HPDE6-E6E7 (cell line): ENCODE measurements at regions not wholly inside any gene's neighbourhood (a gene's known extent, or its start where the extent isn't known, plus 50 kb on each side); places are given as distances from the start of the nearest gene placed in this dataset.
A peak's percentile ranks its signal among the peaks of the same experiment; 100 is the strongest.

Source experiments
- DNase-seq: peaks from one replicate; pipeline ENCODE4 v3.0.0; 2011; ENCODE audit warnings: missing footprints; ENCODE audit errors: extremely low spot score

DNA sequence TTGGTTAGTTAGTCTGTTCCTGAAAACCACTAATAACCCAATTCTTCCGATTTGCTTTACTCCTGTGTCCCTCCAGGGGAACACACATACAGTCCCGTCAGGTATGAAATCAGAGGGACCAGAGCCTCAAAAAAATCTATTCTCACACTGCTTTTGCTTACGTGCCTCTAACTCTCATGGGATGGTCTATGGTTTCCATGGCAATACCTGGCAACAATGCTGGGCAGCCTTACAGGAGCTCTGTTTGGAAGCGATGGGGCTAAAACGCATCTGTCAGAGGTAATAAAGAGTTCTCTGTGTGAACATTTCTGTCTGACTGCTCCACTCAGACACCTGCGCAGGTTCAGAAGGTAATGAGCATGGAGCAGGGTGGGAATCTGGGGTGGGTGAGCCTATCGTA is 376.2 kb downstream of the GXYLT1 start:
- DNase-seq, result no peak

DNA sequence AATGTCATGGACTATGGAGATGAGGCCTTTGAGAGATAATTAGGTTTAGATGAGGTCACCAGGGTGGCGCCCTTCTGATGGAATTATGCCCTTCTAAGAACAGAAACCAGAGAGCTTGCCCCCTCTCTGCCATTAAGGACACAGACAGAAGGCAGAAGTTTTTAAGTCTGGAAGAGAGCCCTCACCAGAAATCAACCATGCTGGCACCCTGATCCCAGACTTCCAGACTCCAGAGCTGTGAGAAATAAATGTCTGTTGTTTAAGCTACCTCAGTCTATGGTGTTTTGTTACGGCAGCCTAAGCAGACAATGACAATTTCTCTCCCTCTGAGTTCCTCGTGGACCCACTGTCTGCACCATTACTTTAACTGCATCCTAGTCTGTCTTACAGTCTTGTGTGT is 382.0 kb downstream of the GXYLT1 start:
- DNase-seq, result no peak

DNA sequence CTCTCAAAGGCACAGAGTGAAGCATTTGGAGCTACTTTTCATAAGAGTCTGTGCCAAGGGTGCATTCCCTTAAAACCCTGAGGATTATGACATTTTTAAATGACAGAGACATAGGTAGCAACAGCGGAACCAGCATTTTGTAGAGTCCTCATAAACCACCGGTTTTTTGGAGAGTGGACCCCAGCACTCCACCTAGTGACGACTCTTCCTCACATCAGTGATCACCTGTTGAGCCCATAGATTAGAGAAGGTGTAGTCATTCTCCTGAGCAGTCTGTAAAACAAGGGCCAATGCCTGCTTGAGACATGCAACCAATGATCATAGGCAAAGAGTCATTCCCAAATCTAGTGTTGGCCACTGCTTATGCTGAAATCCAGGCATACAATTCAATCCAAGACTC is 399.1 kb downstream of the GXYLT1 start:
- no peak for DNase-seq

- no peak for DNase-seq
Observed at GRCh38 chr12:41743835-41744234, 400.8 kb downstream of the GXYLT1 start.

- DNase-seq, result peak; percentile 9
Observed at GRCh38 chr12:41739066-41739465, 405.6 kb downstream of the GXYLT1 start.

GRCh38 chr12:41737423-41737822 is 407.3 kb downstream of the GXYLT1 start:
- no peak for DNase-seq

DNA sequence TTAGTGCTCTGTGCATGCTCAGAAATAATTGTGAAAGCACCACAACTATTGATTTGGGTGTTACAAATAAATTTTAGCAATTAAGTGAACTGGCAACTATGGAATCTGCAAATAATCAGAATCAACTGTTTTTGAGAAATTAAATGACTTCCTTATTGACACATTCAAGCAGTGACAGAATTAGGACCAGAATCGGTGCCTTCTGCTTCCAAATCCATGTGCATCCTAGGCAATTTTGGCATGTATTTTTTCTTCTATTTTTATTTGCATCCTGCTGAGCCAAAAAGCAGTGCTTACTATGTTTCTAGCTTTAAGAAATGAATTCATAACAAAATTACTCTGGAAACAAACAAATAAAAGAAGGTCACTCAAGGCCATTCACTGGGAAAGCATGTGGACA is 408.2 kb downstream of the GXYLT1 start:
- no peak for DNase-seq

GRCh38 chr12:41731691-41732090 is 413.0 kb downstream of the GXYLT1 start:
- DNase-seq, result no peak

DNA sequence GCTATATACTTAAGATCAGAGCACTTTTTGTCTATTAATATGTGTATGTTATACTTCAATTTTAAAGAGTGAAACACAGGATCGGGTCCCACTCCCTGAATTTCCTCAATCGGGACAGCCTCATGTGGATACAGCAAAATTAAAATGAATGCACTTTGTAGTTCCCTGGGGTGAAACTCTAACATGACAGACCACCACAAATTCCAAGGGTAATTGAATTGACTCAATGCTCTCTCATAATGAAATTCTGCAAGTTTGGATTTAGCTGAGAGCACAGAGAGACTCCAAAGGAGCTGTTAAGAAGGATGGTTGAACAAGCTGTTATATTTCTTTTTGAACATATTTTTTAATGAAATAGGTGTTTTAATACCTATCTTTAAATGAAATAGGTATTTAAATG is 413.6 kb downstream of the GXYLT1 start:
- no peak for DNase-seq

DNA sequence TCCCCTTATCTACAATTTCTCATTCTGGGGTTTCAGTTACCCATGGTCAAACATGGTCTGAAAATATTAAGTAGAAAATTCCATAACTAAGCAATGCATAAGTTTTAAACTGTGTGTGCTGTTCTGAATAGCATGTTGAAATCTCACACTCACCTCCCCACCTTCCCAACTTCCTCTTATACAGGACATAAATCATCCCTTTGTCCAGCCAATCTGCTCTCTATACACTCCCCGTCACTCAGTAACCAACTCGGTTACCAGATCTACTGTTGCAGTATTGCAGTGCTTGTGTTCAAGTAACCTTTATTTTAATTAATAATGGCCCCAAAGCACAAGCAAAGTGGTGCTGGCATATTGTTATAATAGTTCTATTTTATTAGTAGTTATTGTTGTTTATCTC is 420.5 kb downstream of the GXYLT1 start:
- no peak for DNase-seq

GRCh38 chr12:41719214-41719613 is 425.5 kb downstream of the GXYLT1 start:
- no peak for DNase-seq

- DNase-seq, result no peak
Observed at GRCh38 chr12:41715256-41715655, 429.4 kb downstream of the GXYLT1 start.

DNA sequence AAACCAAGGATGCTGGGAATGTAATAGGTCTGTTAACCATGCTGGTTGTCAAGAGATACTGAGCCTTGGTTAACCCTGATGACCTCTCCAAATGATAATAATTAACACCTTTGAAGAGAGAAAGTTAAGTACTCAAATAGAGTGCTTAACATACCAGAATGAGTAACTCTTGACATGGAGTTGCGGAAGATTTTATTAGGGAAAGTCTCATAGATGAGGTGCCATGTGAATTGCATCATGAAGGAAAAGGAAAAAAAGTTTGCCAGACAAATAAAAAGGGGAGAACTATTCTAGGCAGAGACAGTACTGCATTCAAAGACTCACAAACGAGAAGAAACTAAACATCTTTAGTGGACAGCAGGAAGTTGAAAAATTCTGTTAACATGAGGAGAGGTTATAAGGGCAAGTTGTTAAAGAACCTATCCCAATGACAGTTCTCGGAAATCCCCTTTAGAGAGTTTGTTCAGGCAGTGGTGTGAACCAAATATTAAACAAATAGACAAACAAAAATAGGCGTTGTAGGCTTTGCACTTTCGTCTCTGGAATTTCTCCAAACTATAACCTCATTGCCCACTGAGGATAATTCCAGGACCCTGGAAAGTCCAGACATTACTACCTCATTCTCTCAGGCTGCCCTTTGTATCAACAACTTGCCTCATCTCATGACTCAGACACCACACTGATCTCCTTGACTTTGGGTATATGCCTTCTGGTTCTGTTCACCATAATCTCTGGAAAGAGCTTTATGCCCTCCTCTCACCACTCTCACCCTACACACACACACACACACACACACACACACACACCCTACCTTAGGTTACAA is 435.0 kb downstream of the GXYLT1 start:
- no peak for DNase-seq

DNA sequence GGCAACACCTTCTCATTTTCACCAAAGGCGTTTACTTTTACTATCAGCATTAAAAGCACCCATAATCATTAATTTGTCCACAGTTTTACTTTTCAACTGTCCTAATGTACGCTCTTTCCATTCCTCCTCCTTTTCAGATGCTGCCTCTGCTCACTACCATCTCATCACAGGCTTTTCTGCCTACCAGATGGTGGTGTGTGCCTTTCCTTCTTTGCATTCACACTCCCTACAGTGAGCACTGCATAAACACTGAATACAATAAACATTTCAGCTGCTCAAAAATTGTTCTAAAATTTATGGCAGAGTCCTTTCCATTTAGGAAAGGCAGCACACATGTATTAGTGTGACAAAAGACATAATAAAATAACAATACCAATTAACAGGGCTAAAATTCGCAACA is 435.7 kb downstream of the GXYLT1 start:
- no peak for DNase-seq

- DNase-seq, result no peak
Observed at GRCh38 chr12:41706376-41706775, 438.3 kb downstream of the GXYLT1 start.

DNA sequence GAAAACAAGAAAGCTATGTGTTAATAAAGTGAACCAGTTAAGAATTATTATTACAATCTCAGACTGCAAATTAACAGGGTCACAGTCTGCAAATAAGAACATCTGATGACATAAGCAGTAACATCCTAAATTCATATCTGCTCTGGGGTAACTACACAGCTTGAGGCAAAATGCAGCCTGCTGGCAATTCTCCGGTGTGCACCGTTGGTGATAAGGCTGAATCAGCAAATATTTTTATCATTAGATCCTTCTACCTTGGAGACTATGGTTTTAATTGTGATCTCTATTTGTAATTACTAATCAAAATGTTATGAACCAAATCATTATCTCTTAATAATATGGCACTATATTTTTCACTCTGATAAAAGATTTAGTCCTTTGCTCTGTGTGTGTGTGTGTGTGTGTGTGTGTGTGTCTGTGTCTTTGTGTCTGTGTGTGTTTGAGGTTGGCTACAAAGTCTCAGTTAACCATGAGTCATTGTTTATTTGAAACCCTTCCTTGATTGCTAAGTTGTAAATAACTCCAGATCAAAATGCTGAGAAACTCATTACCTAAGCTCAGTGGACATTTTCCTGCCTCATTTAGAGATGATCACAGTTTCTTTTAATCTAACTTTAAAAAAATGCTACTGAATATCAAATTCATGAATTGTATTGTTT is 442.6 kb downstream of the GXYLT1 start:
- DNase-seq, result no peak

DNA sequence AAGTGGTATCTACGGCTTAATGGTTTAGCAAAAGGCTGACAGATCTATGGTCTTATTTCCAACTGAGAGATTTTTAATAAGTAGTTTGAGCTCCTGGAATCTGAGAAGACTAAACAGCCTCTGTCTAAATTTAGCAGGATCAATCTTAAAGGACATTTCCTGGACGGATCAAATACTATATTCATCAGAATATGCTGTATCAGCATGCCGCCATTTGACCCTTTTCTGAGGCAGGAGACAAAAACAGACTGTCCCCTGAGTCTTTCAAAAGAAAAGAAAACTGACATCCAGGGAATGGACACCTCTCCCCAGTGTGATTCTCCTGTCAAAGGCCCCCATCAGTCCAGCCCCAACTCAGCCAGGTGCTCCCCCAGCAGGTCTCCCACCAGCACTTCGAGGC is 443.7 kb downstream of the GXYLT1 start:
- no peak for DNase-seq

DNA sequence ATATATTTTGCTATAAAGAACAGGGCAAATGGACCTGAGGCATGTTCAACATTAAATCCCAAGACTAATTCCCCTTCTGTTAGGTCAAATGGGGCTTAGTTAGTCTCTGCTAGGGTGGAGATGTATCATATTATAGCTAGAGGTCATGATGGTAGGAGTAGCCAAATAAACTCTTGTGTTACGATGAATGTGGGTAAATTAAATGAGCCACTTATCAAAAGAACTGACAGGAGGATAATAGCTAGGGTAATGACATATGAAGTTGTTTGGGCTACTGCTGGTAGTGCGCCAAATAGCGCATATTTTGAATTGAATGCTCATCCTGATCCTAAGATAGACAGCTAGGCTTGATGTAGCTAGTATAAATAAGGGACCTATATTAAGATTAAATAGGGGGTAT is 445.0 kb downstream of the GXYLT1 start:
- no peak for DNase-seq

DNA sequence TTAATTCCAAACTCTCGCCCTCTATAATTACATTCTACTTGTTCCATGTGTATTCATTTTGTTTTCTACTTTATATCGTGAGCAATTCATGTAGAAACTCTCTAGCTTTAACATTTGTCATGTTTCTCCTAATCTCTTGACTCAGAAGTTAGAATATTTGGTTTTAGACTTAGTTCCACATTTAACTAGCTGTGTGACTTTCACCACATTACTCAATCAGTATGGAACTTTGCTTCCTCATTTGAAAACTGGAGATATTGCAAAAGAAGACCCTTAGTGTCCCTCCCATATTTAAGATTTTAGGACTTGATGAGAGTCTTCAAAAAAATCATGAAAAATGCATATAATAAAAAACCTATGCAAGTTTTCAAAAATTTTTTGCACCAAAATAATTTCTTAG is 447.5 kb downstream of the GXYLT1 start:
- DNase-seq, result no peak

DNA sequence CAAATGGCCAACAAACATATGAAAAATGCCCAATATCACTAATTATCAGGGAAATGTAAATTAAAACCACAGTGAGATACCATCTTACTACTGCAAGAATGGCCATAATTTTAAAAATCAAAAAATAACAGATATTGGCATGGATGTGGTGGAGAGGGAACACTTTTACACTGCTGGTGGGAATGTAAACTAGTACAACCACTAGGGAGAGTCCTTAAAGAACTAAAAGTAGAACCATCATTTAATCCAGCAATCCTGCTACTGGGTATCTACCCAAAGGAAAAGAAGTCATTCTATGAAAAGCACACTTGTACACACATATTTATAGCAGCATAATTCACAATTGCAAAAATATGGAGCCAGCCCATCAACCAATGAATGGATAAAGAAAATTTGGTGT is 459.7 kb downstream of the GXYLT1 start:
- no peak for DNase-seq

DNA sequence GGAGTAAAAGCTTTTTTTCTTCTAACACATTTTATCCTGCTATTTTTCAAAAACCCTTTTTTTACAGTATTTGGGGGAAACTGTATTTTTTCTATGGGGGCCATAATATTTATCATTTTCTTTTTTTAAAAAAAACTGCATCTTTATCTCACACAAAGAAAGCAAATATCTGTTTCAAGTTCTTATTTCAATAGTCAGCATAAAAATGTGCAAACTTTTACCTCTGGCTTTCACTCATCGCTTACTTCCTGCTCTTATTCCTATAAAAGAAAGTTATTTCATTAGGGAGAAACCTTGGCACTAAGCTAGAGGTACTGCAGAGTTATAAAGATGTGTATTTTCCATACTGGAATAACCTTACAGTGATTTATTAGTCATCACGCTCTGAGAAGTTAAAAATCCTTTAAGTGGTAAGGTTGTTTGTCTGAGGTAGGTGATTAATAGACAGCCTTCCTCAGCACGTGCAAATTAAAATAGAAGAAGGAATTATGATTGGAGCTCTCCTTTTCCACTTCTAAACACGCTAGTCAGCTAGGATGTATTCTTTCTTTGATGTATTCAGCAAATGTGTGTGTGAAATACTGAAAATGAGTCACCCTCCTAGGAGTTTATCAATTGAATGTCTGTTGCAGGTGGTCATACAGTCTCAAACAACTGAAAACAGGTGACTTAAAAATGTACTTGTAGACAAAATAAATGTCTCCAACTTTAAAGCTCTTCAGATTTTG is 461.0 kb downstream of the GXYLT1 start:
- DNase-seq, result no peak

- DNase-seq, result no peak
Observed at GRCh38 chr12:41683023-41683422, 461.7 kb downstream of the GXYLT1 start.

- DNase-seq, result no peak
Observed at GRCh38 chr12:41681898-41682297, 462.8 kb downstream of the GXYLT1 start.
